ENCODE measurements at regions not wholly inside any gene's neighbourhood (a gene's known extent, or its start where the extent isn't known, plus 50 kb on each side); places are given as distances from the start of the nearest gene placed in this dataset.

DNA sequence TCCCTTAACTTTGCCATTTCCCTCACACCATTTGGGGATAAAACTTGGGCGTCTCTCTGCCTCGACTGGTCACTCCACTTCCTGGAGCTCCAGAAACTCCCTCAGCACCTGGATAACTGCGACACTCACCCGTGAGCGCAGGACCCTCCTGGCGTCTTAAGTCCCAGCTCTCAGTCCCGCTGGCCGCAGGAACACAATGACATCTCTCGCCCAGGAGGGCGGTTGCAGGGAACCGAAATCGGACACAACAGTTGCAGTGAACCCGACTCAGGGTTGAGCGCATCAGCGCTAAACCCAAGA, 370.9 kb upstream of the SMIM31 start:
- no peak for TF ChIP-seq POLR2A (IDR thresholded peaks at IDR 0.05)
- TF ChIP-seq, protein P1, sequence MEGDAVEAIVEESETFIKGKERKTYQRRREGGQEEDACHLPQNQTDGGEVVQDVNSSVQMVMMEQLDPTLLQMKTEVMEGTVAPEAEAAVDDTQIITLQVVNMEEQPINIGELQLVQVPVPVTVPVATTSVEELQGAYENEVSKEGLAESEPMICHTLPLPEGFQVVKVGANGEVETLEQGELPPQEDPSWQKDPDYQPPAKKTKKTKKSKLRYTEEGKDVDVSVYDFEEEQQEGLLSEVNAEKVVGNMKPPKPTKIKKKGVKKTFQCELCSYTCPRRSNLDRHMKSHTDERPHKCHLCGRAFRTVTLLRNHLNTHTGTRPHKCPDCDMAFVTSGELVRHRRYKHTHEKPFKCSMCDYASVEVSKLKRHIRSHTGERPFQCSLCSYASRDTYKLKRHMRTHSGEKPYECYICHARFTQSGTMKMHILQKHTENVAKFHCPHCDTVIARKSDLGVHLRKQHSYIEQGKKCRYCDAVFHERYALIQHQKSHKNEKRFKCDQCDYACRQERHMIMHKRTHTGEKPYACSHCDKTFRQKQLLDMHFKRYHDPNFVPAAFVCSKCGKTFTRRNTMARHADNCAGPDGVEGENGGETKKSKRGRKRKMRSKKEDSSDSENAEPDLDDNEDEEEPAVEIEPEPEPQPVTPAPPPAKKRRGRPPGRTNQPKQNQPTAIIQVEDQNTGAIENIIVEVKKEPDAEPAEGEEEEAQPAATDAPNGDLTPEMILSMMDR (IDR thresholded peaks at IDR 0.05), result no peak

All from body of pancreas (tissue), 4 donors.